HuH-7.5 (cell line): ENCODE measurements at regions not wholly inside any gene's neighbourhood (a gene's known extent, or its start where the extent isn't known, plus 50 kb on each side); places are given as distances from the start of the nearest gene placed in this dataset.
A peak's percentile ranks its signal among the peaks of the same experiment; 100 is the strongest.

Source experiments
- DNase-seq: peaks from one replicate; pipeline ENCODE4 v3.0.0; 2011; ENCODE audit warnings: low spot score

DNA sequence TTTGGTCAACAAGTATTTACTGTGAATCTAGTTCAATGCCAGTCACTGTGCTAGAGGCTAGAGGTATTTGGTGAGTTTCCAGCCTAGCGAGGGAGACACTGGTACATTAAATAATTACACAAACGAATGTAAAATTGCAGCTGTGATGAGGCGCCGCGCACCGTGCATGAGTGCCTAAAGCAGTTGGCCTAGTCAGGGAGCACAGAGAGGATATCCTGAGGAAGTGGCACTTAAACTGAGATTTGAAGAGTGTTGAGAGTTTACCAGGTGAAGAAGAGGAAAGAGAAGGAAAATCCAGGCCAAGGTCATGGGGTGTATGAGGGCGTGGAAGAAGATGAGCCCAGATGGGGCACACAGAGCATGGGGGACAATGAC lies 157.6 kb upstream of the NDUFV2 start:
- no peak for DNase-seq

DNA sequence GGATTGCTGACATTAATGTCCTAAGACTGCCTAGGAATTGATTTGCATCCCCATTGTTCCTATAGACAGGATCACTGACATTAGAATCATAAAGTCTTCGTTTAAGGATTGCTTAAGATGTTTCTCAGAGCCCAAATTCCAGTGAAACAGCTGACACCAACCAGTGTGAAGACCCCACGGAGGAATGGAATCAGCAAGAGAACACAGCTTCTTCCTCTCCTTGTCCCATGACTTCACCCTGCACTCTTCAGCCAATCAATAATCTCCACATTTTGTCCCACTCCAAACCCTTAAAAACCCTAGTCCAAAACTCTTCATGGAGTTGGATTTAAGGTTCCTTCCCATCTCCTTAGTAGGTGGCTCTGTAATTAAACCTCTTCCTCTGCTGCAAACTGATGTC lies 157.0 kb upstream of the NDUFV2 start:
- DNase-seq: no peak

DNA sequence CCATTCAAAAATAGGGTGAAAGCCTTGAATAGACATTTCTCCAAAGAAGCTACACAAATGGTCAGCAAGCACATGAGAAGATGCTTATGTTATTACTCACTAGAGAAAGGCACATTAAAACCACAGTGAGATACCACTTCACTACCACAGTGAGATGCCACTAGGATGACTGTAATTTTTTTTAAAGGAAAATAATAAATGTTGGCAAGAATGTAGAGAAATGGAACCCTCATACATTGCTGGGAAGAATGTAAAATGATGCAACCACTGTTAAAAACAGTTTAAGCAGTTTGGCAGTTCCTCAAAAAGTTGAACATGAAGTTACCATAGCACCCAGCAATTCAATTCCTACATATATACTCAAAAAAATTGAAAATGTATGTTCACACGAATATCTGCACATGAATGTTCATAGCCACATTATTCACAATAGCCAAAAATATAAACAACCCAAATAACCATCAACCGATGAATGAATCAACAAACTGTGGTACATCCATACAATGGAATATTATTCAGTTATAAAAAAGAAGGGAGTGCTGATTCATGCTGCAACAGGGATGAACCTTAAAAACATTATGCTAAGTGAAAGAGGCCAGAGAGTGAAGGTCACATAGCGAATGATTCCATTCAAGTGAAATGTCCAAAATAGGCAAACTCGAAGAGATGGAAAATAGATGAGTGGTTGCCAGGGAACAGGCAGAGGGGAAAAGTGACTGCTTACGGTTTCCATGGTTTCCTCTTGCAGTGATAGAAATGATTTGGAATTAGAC lies 156.2 kb upstream of the NDUFV2 start:
- no peak for DNase-seq

DNA sequence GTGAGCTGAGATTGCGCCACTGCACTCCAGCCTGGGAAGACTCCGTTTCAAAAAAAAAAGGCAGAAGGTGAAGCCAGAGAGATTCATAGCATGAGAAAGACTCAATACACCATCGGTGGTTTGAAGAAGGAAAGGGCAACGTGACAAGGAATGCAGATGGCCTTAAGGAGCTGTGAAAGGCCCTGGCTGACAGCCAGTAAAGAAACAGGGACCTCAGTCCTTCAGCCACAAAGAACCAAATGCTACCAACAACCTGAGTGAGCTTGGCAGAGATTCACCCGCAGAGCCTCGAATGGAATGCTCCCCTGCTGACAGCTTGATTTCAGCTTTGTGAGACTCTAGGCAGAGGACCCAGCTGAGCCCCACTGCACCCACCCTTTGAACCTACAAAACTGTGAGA lies 154.9 kb upstream of the NDUFV2 start:
- no peak for DNase-seq

DNA sequence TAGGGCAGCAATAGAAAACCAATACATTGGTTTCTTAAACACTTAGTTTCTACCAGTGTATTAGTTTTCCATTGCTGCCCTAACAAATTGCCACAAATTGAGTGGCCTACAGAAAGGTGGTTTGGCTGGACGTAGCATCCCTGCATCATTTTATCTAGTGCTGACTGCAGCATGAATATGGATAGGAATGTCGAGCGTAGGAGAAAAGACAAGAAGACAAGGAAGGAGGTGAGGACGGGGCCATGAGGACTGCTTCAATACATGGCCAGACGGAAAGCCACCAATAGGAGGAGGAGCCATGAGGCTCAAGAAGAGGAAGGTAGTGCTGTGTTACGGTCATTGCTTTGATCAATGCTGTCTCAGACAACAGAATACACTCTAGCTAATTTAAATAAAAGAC lies 154.5 kb upstream of the NDUFV2 start:
- DNase-seq: no peak

DNA sequence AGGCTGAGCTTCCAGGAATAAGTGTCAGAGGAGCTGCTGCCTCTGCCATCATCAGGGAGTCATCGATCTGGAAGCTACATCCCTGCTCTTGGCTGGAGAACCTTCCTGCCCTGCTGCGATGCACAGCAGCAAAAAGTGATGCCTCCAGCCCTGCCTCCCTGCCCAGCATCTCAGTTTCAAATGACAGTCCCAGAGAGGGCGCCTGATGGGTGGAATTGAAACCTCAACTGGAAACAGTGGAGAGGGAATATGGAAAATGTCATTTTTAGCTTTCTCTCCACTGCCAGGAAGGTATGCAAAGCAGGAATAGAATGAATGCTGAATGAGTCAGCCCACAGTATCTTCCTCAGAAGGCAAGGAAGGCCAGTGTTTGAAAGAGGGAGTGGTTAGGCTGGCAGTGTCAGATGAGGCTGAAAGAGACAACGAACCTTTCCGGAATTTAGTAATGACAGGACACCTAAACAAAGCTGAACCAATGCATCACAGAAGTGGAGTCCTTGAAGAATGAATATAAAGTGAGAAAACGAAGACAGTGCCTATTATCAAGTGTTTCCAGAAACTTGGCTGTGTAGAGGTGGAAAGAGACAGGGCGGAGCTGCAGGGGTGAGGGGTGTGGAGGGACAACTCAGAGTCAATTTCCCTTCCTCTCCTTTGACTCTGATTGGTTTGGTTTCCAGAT lies 153.9 kb upstream of the NDUFV2 start:
- no peak for DNase-seq

DNA sequence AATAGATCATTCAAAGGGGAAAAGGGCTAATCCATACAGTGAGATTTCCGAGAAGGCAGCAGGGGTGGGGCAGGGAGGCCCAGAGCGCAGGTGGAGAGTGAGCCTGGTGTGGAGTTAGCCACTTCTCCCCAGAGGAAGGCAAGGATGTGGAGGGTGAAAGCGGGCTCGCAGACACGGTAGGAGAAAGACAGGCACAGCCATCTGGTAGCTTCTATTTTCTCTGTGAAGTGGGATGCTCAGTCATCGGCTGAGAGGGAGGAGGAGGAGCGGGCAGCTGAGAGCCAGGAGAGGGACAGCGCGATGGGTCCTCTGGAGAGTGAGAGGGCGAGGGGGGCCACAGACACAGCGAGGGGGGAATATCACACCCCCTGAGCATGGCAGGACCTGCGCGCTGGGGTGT lies 153.3 kb upstream of the NDUFV2 start:
- no peak for DNase-seq

DNA sequence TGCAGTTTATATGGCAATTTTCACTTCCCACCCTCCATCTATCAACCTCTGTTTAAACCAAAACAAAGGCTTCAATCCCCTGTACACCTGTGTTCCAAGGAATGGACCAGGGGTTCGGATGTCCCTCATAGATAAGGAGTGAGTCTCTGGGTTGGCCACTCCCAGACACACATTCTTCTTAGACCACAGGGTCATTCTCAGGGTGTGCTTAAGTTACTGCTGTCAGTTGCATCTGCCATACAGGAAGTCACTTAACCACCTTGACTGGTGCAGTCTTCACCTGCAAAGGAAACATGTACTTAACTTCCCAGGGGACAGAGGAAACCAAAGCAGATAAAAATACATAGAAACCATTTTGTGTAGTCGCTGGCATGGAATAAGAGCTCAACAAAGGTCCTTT lies 151.0 kb upstream of the NDUFV2 start:
- DNase-seq: no peak

DNA sequence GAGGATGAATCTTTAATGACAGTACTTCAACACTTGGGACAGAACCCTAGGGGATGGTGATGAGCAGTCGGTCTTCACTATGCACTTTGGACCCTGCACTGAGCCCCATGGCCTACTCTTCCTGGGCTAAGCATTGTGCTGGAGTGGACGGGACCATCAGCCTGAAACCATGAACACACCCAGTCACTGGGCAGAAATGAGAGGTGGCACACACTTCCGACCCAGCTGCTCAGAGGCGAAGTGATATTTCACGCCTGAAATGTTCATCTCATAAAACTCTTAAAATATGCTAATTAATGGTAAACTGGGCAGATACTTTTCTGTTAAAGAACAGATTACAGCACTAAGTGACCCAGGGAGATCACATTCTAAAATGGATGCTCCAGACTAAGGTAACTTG lies 150.3 kb upstream of the NDUFV2 start:
- DNase-seq: no peak

DNA sequence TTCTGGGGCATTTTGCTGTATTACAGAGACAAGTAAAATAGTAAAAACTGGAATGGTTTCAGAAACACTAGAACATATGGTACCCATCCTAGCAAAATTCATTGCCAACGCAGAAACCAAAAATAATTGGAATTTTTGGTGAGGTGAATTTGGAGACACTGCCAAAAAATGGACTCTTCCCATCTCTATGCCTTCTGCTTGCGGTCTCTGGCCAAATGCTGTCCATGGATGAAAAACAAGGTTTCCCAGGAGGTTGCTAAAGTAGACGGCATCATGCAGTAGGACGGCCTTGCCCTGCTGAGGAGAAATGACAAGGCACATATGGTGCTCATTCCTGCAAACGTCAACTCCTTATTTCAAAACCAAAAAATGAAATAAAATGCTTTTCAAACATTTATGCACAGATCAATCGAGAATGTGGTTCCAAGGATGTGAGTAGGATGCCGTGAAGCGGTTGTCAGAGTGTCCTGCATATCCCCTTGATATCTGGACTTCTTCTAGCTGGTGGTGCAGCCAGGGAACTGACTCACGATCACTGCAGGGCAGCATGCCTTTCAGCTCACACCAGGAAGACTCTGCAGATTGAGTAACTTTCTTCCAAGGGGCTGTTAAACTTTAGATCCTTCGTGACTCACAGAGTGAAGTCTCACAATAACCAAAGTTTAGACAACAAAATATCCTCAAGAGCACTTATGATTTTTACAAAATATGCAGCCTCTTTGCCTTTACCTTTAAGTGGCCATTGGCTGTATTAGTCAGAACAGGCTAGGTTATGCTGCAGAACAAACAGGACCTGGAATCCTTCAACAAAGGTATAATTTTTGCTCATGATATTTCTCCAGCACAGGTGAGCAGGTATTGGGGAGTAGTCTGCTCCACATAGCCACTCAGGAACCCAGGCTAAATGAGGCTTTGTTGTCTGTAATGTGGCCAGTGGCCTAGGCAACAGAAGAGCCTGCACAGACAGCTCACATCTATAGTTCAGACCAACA lies 149.4 kb upstream of the NDUFV2 start:
- DNase-seq: no peak

DNA sequence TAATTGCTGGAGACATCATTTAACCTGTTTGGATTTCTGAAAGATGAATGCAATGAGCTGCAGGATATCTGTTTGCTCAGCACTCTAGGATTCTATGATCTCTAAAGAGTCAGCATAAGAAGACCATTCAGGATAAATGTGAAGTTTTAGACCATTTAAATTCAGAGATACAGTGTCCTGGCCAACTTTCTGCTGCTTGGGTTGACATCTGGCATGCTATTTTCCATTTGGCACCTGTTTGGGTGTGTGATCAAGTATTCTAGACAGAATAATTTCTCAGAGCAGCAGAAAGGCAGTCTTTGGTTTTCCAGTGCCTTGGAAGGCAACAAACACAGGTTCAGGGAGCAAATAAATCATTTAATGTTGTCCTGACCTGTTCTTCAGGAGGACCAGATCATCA lies 144.8 kb upstream of the NDUFV2 start:
- DNase-seq: no peak

DNA sequence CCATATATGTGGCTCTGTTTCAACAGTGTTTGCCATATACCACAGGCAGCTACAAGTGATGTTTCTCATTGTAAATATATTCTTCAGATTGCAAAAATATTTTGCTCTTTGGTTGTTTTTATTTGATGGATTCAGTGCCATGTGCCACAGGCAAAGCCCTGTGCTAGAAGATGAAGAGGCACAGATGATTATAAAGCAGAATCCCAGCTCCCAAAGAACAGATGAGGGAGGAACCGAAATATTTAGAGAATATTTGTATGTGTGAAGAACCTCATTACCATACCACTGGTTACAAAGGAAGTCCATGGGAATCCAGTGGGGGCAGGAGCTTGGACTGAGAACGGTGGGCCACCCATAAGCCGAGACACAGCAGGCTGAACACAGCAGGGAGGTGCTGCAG lies 143.8 kb upstream of the NDUFV2 start:
- DNase-seq: no peak

DNA sequence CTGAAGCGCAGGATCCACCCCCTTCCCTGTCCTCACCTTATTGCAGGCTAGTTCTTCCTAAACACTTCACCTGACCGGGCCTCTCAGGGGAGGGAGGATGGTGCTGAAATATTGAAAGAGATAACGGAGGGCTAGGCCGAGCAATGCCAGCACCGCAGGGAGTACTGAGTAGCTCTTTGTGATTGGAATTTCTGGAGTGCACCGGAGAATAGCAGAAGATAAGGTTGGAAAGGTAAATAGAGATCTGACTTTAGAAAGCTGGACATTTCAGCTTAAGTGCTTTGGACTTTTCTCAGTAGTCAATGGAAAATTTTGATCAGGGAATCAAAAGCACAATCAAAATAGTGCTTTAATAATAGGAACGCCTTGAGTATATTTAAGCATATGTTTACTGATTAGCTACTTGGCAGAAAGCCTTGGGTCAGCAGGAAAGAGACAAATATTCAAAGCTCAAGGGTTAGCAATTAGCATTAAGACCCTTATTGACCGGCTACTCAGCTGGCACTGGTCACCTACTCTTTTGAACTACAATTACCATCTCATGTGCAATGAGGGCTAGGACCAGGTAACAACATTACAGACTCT lies 142.9 kb upstream of the NDUFV2 start:
- DNase-seq: peak; percentile 60

DNA sequence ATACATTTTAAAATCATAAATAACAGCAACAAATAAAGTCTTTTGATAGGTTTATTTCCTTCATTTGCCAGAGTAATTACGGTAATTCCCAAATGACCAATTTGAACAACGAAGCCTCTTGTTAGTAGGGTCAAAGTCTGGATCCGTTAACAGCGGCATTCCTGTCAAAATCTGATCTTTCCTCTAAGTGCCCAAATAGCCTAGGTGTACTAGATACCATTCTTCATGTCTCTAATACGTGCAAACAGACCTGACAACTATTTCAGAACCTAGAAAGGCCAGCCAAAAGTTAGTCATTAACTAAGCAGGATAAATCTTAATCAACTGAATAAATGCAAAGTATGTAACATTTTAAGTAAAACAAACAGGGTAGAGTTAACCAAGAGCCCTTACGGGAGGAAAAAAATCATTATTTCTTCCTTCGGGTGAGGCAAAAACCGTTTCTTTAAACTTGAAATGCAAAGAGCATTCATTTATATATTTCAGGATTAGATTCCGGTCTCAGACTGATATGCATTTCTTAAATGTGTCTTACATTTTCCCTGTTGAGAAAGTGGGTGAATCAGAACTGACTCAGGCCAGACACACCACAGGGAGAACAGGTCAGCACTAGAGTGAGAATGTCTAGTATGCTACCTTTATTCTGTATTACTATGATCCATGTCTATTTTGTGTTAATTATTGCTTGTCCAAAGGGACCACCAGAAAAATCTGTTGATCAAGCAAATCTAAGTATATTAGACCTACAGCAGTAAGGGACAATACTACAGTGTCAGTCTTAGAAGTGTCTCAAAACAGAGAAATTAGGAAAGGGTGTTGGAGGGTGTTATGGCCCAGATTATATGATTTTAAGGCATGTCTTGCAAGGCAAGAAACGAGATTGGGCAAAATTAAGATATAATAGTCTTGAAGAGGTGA lies 141.5 kb upstream of the NDUFV2 start:
- peak; percentile 52 for DNase-seq

DNA sequence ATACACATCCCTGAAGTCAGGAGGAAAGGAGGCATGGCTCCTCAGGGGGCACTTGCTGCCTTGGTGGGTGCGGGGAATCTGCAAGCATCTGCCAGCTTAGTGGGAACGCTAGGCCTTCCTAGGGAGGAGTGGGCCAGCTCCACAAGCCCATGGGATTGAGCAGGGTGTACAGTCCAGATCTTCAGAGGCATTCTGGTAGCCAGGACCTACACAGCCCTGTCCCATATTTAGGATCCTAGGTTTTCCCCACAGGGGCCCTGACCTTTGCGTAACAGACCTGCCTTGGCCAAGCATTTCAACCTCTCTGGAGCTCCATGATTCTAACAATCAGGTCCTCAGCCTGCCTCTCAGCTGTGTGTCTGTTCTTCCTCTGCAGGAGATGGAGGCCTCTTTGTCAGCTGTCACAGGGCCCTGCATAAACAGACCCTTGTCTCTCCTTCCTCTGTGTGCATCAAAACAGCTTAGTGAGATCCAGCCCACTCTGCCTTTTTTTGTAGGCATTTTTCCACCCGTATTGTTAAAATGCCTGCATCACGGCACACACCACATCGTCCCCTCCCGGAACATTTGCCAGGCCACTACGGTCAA lies 140.2 kb upstream of the NDUFV2 start:
- DNase-seq: no peak

DNA sequence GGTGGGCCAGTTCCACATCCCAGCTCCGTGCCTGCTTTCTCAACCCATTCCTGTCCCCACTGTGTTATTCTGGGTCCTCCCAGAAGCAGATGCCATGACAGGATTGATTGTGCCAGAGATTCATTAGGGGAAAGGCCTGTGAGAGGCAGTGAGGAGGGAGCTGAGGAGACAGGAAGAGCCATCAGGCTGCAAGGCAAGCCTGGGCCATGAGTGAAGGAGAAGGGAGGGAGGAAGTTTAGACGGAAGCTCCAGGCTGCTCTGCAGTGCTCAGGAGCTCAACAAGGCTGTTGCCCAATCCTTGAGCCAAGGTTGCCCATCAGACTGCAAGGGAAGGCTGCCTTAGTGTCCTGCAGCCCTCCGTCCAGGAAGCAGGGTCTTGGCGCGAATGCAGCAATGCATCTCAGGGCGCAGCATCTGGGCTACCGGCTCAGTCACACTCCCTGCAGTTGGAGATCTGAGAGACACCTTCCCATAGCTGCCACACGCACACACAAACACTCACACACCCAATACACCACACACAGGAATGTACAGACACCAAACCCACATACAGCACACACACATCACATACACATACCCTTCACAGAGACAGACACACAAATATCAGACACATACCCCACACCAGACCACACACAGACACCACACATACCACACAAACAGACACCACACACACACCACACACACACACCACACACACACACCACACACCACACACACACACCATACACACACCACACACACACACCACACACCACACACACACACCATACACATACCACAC lies 139.5 kb upstream of the NDUFV2 start:
- DNase-seq: no peak

DNA sequence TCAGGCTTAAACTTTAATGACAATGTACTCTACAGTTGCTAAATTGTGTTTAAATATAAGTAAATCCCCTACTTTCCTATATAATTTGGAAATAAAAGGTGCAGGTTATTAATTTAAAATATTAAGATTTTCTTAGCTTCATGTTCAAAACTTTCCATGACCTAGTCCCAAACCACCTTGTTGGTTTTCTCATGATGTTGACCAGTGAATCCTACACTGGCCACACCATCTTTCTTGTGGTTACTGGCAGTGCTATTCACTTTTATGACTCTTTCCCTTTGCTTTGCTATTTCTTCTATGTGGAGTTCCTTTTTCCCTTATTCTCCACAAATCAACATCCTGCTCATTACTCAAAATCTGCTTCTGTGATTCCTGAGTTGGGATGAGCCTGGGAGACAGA lies 138.6 kb upstream of the NDUFV2 start:
- DNase-seq: no peak

DNA sequence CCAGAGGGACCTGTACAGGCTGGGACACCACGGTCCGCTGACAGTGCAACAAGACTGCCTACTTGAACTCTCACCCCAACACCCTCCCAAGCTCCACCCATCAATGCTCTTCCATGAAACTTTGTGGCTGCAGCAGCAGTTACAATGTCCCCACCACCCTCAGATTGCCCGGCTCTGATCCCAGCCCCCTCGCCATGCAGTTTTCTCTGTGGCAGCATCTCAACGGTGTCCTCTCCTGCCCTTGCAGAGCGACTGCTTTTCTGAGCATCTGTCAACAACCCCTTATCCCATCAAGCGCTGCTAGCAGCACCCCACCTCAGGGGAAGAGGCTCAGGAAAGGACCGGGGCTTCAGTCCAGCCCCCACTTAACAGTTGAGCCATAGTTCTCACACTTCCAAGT lies 137.1 kb upstream of the NDUFV2 start:
- no peak for DNase-seq

DNA sequence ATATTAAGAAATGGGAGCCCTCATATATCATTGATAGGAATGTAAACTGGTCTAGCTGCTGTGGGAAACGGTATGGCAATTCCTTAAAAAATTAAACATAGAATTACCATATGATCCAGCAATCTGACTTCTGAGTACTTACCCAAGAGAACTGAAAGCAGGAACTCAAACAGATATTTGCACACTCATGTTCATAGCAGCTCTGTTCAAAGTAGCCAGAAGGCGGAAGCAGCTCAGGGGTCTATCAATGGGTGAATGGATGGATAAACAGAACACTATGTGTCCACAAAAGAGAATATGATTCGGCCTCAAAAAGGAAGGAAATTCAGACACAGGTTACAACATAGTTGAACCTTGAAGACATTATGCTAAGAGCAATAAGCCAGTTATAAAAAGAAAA lies 135.7 kb upstream of the NDUFV2 start:
- DNase-seq: no peak

DNA sequence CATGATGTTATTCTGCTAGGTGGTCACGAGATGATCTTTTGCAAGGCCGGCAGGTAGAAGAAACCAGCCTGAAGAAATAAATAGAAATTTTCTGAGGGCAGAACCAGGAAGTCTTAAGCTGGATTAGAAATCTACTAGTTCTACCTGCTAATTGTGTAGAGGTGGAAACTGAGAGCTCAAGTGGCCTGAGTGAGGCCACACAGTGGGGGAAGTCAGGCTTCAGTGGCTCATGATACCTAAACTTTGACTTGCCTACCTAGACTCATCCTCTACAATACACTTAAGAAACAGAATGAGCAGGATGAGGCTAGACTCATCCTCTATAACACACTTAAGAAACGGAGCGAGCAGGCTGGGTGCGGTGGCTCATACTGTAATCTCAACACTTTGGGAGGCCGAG lies 134.9 kb upstream of the NDUFV2 start:
- no peak for DNase-seq
